CD4-positive, alpha-beta T cell treated with Interleukin-15 for 1 hour (primary cell): ENCODE measurements at regions not wholly inside any gene's neighbourhood (a gene's known extent, or its start where the extent isn't known, plus 50 kb on each side); places are given as distances from the start of the nearest gene placed in this dataset.

Experiments used
- DNase-seq: peaks from one replicate; pipeline ENCODE4 v3.0.0-alpha.2; 2020

DNA sequence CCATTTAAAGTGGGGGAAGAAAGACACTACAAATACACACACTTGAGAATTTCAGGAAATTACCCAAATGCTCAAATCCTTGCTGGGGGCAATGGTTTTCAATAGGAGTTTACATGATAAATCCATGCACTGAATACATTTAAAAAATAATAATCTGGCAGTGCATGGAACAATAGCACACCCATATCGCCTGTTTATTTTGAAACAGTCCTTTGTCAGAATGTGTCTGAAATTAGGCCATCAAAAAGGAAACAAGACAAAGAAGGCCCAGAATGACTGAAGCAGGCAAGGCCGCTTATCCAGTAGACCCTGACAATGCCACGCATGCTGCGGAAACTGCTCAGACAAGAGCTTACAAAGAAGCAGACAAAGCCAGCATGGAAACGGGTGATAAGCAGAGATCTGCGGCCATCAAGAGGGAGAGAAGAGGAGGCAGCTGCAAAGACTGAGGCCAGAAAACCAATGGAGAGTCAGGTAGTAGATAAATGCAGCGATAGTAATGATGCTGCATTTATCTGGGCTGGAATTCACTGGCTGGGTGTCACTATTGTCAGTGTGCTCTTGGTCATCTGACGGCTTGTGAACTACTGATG, 211.9 kb upstream of the CNR1 start:
- no peak for DNase-seq

DNA sequence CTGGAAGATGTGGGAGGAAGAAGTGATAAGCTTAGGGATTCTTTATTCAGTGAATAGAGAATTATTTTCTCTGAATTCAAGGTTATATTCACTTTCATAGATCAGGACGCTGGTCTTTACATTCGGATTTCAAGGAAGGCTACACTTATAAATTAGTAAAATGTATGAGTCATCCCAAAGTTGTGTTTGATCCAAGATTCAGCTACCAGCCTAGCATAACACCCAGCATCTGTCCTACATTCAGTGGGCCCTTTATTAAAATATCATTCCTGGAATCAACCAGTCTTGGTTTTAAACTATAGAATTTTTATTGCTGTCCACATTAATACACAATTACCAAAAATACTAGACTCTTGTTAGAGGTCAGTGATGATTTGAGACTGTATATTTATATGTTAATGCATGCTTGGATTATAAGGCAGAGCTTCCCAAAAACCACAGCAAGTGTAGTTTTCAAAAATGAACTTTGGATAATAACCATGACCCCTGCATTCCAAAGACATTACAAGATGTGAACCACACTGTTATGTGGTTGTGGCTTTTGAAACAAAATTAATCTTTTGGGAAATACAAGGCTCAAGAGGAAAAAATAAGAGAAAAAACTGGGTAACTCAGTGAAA, 210.7 kb upstream of the CNR1 start:
- DNase-seq = no peak

- DNase-seq = no peak
Measured at GRCh38 chr6:88376197-88376596, 210.1 kb upstream of the CNR1 start.

DNA sequence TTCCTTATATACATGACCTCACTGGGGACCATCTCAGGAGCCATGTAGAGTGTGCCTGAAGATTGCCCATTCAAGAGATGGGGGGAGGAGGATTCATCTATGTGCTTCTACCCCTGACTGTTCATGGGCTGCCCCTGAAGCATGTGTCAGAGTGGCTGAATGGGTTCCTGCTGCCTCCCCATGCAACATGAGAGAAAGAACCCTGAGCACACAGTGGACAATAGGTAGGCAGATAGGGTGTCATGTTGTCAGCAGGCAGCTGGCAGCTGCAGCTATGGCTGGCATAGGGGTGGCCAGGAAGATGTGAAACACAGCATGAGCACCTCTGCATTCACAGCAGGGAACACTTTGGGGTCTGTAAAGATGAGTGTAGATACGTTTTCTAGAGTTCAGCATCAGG, 208.4 kb upstream of the CNR1 start:
- DNase-seq = no peak

DNA sequence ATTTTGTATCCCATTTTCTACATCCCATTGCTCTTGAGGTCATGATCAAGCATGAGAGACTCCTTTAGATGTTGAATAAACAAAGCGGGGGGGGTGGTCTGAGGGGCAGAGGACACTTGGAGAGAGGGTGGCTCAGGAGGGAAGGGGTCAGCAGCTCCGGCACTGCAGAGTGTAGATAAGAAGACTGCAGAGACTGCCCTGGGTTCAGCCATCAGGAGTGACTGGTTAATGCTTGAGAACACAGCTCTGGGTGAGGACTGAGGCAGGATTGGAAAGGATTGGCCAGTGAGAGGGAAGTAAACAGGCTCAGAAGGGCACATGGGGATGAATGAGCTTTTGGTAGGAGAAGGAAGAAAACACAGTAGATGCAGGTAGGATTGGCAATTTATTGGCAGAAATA, 205.3 kb upstream of the CNR1 start:
- no peak for DNase-seq

DNA sequence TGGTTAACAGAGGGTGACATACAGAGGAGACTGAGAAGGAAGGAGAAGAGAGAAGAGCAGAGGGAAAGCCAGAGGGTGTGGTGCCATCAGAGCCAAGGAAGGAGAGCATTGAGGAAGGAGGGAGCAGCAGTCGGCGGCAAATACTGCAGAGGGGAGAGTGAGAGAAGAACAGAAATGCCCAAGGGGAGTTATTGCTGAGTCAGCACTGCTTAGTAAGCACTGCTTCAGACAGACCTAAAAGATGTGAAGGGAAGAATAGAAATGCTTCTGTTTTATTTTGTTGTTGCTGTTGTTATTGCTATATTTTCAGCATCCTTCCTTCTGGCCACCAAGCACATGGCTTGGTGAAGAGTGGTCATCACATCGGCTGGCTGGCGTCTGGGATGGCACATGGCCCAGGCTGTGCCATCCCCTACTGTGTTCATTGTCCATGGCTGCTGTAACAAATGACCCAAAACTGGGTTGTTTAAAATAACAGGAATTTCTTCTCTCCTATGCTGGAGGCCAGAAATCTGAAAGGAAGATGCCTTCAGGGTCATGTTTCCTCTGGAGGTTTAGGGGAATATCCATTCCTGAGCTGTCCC, 204.1 kb upstream of the CNR1 start:
- no peak for DNase-seq

DNA sequence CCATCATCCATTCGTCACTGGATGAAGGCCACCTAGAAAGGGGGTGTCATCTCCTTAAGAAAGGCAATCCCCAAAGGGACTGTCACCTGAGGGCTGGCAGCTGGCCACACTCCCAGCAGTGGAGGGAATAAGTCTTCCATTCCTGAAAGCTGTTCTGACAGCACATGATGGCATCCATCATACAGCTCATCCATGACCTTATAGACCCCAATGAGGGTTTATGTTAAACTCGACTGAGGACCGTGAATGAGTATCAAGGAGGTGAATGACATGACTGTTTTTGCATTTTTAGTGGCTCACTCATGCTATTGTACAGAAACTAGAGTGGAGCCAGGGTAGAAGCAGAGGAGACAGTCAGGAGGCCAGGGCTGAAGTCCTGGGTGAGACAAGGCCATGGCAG, 203.1 kb upstream of the CNR1 start:
- DNase-seq = no peak

DNA sequence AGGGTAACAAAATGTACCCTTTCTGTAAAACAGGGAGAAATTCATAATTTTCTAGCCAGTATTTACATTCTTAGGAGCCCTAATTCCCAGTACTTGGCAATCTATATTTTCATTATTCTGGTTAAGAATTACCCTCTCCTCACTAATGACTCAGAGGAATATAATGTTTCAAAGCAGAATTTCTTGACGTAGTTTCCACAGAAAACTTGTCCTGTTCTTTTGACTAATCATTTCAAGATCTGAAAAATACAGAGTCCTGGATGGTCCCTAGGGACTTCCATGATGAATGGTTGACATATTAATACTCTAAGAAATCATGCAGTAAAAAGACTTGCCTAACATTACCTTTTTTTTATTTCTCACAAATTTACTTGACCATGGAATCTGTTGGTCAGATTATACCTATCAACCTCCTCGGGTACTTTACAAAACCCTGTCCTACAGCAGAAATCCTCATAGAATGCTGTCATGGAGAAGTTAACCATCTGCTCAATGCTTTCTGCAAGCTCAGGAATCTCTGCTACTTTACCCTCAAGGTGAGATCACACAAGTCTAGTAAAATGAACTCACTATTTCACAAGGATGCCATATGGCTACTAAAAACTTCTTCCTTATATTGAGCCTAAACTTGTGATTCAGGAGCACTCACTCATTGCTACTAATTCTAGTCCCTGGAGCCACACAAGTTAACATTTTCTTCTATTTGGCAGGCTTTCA, 202.1 kb upstream of the CNR1 start:
- DNase-seq = no peak

GRCh38 chr6:88367248-88367647, 201.1 kb upstream of the CNR1 start:
- no peak for DNase-seq

DNA sequence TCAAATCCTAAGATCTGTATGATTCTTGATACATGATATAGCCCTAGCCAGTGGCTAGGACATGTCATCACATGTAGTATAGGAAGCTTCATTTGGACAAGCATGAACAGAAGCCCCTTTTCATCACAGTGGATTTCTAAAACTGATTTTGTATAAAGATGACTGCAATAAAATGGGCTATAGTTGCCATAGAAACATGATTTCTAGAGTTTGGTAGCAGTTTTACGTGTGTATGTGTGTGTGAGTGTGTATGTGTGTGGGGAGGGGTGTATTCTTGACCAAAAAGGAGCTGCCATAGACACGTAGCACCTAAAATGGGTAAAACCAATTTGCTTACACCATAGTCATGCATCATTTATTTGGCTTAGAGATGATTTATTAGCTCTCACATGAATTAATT, 200.5 kb upstream of the CNR1 start:
- DNase-seq = no peak

DNA sequence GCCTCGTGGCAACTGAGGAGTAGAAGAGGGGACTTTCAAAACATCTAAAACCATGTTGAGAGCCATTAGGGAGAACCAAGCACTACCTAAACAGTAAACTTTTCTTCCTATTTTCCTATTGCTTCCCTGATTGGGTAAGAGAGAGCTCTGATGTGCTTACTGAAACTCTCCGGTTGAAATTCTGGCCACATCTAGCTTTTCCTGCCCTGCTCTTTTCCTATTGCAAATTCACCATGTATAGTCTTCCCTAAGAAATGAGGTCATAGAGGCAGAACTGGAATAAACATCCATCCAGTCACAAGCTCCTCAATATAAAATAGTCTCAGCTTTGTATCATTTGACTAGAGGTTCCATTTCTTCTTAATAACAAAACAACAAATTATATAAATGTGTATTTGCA, 199.5 kb upstream of the CNR1 start:
- no peak for DNase-seq

GRCh38 chr6:88365230-88365629, 199.1 kb upstream of the CNR1 start:
- DNase-seq = no peak

- DNase-seq = no peak
Measured at GRCh38 chr6:88361754-88362153, 195.6 kb upstream of the CNR1 start.

DNA sequence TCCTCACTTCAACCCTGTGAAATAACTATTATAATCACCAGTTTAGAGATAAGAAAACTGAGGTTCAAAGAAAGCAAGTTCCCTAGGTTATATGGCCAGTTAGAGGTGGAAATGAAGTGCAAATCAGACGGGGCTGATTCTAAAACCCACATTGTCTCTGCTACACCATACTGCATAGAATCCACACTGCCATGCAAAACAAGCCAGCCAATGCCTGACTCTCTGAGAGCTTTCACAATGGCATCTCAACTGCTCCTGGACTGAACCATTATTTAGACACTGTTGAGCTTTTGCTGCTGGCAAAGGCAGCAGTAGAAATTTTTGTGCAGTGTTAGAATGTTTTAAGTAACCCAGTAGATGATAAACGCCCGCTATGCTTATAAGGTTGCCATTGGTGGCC, 195.2 kb upstream of the CNR1 start:
- DNase-seq = no peak

- DNase-seq = no peak
Measured at GRCh38 chr6:88360203-88360797, 194.2 kb upstream of the CNR1 start.

- DNase-seq = no peak
Measured at GRCh38 chr6:88359530-88360202, 193.5 kb upstream of the CNR1 start.

DNA sequence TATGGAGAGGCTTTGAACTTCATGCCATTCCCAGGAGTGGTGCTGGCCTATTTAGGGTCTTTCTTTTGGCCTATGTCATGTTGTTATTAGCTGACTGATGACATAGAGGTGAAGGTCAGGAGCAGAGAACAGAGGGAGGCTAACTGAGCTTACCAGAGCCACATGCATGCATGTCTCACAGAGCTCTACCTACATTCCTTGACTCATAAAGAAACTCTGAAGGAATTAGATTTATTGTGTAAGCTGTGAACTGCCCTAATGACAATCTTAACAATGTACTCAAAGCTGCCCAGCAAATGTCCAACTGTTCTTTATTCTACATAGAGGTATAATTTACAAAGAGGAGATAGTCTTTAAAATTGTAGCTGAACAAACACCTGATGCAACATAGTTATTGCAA, 192.7 kb upstream of the CNR1 start:
- no peak for DNase-seq

DNA sequence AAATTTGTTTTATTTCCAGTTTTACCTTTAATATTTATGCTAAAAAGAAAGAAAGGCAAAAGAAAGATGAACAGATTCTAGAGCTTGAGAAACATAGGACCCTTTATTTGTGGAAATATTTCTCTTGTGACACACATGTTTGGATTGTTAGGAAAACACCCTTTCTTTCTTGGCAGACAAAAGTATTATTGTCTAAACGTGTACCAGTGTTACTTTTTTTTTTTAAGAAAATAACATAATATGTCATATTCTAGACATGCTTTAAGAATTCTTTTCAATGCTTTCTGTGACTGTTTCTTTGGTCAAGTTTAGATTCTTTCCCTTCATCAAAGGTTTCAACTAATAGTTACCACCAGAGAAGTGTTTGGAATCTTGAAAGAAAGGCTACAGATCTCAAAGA, 183.4 kb upstream of the CNR1 start:
- DNase-seq = no peak

DNA sequence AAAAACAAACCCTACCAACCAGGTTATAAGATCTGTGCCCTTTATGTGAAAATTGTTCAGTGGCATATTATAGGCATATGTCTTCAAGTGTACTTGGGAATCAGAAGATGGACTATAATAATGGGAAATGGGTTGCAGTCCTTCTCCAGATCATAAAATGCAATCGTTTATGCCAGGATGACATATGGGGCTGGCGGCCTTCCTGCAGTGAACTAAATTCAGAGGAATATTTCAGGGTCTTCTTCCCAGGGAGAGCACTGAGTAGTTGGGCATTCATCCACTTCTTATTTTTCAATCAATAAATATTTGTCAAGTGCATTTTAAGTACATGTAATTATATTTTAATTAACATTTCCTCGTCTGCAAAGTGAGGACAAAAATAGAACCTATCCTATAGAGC, 176.2 kb upstream of the CNR1 start:
- DNase-seq = no peak

DNA sequence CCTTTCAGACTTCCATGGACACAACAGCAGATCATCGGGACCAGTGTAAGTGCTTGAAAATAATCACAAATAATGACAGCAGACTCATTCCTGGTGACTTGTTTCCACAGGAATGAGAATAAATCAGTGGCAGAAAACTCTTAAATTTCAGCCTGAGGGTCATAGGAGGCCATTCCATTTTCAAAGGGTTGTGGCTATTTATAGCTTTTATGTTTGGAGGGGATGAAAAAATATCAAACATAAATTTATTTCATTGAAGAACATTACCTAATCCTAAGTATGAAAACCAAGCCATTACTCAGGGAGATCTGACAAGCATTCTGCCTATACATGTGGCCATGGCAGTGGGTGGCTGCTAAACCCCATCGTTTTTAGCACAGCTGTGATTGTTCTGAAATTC, 173.6 kb upstream of the CNR1 start:
- no peak for DNase-seq

GRCh38 chr6:88321306-88321705, 155.2 kb upstream of the CNR1 start:
- DNase-seq = no peak

- DNase-seq = no peak
Measured at GRCh38 chr6:88311561-88311960, 145.4 kb upstream of the CNR1 start.

DNA sequence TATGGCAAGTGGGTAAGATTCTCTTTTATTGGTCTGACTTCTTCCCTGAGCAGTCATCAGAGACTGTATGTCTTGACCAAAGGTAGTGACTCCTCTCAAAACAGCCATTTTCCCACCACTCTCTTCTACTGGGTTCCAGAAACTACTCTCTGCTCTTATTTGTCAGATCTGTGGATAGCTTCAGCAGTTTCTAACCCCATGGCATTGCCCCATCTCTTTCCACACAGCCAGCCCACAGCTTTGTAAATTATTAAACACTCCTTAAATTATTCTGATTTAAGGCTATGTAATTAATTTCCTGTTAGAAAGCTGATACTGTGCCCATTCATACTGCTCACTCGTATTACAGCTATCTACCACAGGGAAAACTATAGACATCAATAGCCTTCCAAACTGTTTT, 138.4 kb upstream of the CNR1 start:
- no peak for DNase-seq
